Mesodermal cell (in vitro differentiated cells): ENCODE measurements at regions not wholly inside any gene's neighbourhood (a gene's known extent, or its start where the extent isn't known, plus 50 kb on each side); places are given as distances from the start of the nearest gene placed in this dataset.

Experiments used
- H3K27ac ChIP-seq: 2 replicates; pipeline ENCODE4 v1.7.0; 2013; ENCODE audit warnings: mild to moderate bottlenecking, low read depth, low read length, moderate library complexity; ENCODE audit not compliant: severe bottlenecking
- H3K36me3 ChIP-seq: 2 replicates; pipeline ENCODE4 v1.7.1; 2013; ENCODE audit warnings: mild to moderate bottlenecking, low read length, moderate library complexity; ENCODE audit not compliant: control insufficient read depth, insufficient read depth
- H3K4me1 ChIP-seq: one replicate; pipeline ENCODE4 v1.7.1; 2013; ENCODE audit warnings: mild to moderate bottlenecking, low read length; ENCODE audit not compliant: insufficient read depth, control insufficient read depth, poor library complexity, severe bottlenecking
- H3K4me3 ChIP-seq: 2 replicates; pipeline ENCODE4 v1.7.0; 2013; ENCODE audit warnings: low read length, control low read depth, mild to moderate bottlenecking; ENCODE audit not compliant: insufficient read depth, poor library complexity, severe bottlenecking; ENCODE audit errors: extremely low read depth
- H3K9me3 ChIP-seq: 2 replicates; pipeline ENCODE4 v1.7.1; 2013; ENCODE audit warnings: mild to moderate bottlenecking, low read length, moderate library complexity; ENCODE audit not compliant: control insufficient read depth
- WGBS, 2 experiments: methylation state at CpG; one replicate each; pipeline ENCODE4 v1.1.5; 2013; ENCODE audit warnings: missing lambda C conversion rate in 2 of 2; ENCODE audit not compliant: insufficient coverage in 2 of 2; 5-methylcytosine and 5-hydroxymethylcytosine counted together

DNA sequence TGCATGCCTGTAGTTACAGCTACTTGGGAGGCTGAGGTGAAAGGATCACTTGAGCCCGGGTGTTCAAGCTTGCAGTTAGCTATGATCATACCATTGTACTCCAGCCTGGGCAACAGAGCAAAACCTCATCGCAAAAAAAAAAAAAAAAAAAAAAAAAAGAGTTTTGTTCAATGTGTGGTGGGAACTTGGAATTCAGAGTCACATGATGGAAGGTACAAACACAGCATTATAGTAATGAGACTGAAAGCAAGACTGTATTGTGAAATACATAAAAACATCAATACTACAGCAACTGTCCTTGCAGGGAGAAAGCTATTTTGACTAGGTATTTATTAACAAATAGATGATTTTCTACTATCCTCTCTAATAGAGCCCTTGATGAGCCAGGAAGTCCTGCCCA lies 393.2 kb downstream of the DLEU7 start:
- Histone ChIP-seq H3K4me3 (no peak overlapping the region), H3K36me3 (no peaks in the 10 kb centered on the region), H3K4me1 (no peaks in the 10 kb centered on the region), H3K27ac (no peak overlapping the region), H3K9me3 (peaks cover 3% of the 10 kb centered on the region)
- WGBS, 2 experiments: no CpG with 5 or more reads among the region's 2 CpGs

DNA sequence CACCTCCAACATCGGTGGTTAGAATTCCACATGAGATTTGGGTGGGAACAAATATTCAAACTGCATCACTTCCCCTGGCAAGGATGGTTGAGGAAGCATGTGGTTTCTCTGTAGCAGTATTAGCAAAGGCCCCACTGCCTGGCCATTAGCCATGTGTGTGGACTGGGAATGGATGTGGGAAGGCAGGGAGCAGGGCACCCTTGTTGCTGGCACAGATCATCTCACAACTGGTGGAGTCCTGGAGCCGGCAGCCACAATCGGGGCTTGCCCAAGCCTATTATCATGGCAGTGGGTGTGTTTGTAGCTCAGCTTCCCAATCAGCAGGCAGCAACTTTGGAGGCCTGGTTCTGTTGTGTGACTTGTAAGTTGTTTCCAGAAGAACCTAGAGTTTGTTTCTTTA lies 391.9 kb downstream of the DLEU7 start:
- H3K4me1 ChIP-seq: no peaks in the 10 kb centered on the region
- no peaks in the 10 kb centered on the region for H3K36me3 ChIP-seq
- H3K9me3 ChIP-seq: peaks cover 3% of the 10 kb centered on the region
- WGBS, 2 experiments: 79% methylated on average over 3 of the region's 3 CpGs; no CpG with 5 or more reads in 1 of the 2 experiments
- H3K4me3 ChIP-seq: no peak overlapping the region
- no peak overlapping the region for H3K27ac ChIP-seq

DNA sequence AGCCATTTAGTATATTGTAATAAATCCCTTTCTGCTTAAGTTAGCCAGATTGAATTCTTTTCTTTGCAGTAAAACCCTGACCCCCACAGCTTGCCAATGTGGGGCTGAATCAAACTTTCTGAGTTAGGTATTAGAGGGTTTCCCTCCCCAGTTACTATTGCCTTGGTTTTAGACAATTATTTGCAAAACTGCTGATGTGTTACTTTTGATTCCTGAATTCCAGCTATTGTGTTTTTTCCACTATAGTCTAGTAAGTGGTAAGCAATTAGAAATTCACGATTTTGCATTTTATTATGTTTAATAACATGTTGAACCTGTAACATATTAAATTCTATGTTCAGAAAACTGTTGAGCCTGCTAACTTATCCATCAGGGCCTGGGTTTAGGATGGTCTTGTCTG lies 391.5 kb downstream of the DLEU7 start:
- H3K9me3 ChIP-seq: peaks cover 3% of the 10 kb centered on the region
- no peak overlapping the region for H3K27ac ChIP-seq
- no peak overlapping the region for H3K4me3 ChIP-seq
- no peaks in the 10 kb centered on the region for H3K4me1 ChIP-seq
- no peaks in the 10 kb centered on the region for H3K36me3 ChIP-seq
- no CpG with 5 or more reads among the region's 1 CpG for WGBS, 2 experiments

DNA sequence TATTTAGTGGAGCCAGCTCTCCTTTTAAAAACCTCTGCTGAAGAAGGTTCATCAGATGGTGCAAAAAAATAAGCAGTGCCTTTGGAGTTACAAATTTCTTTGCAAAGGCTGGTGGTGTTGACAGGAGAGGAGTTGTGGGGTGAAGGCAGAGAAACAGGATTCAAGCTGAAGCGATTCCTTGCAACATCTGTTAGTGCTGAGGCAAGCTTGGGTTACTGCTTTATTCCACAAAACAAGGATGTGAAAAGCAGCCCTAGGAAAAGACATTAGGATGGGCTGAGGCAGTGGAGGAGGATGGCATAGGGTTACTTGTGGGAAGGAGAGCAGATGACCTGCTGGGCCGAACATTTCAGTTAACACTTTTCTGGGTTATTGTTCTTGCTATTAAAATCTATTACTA lies 390.7 kb downstream of the DLEU7 start:
- 83 to 100% methylated on average over 1 of the region's 2 CpGs for whole genome bisulfite sequencing, 2 experiments
- Histone ChIP-seq H3K4me1 (no peaks in the 10 kb centered on the region), H3K4me3 (no peak overlapping the region), H3K9me3 (no peaks in the 10 kb centered on the region), H3K27ac (no peak overlapping the region), H3K36me3 (no peaks in the 10 kb centered on the region)

- Histone ChIP-seq H3K4me3 (no peak overlapping the region), H3K9me3 (no peaks in the 10 kb centered on the region), H3K27ac (no peak overlapping the region), H3K4me1 (no peaks in the 10 kb centered on the region), H3K36me3 (no peaks in the 10 kb centered on the region)
- WGBS, 2 experiments: 89 to 90% methylated on average over 3 of the region's 3 CpGs
These were observed 390.3 kb downstream of the DLEU7 start for GRCh38 chr13:50453188-50453587.

DNA sequence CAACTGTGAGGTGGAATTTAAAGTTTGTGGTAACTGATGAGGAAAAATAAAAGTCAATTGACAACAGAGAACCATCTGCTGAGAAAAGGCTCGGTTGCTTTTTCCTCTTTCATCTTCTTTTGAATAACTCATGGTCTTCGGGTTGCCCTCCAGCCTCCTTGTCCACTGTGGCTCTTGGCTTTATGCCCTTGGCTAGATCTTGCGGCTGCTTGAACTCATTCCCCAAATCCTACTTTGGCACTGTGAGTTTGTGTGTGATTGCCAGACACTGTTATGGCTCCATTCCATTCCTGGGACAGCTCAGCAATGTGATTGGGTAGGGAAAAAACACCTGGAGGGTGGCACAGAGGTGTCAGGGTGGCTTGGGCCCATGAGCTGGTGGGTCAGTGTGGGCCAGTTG lies 387.4 kb downstream of the DLEU7 start:
- Histone ChIP-seq H3K4me3 (no peak overlapping the region), H3K4me1 (no peaks in the 10 kb centered on the region), H3K36me3 (no peaks in the 10 kb centered on the region), H3K9me3 (no peaks in the 10 kb centered on the region), H3K27ac (no peak overlapping the region)
- WGBS, 2 experiments: 80 to 95% methylated on average over 1 to 2 of the region's 3 CpGs

GRCh38 chr13:50457415-50458393 lies 385.8 kb downstream of the DLEU7 start:
- Histone ChIP-seq H3K27ac (no peak overlapping the region), H3K4me3 (no peak overlapping the region), H3K36me3 (no peaks in the 10 kb centered on the region), H3K9me3 (no peaks in the 10 kb centered on the region), H3K4me1 (no peaks in the 10 kb centered on the region)
- 96 to 98% methylated on average over 5 of the region's 5 CpGs for WGBS, 2 experiments

DNA sequence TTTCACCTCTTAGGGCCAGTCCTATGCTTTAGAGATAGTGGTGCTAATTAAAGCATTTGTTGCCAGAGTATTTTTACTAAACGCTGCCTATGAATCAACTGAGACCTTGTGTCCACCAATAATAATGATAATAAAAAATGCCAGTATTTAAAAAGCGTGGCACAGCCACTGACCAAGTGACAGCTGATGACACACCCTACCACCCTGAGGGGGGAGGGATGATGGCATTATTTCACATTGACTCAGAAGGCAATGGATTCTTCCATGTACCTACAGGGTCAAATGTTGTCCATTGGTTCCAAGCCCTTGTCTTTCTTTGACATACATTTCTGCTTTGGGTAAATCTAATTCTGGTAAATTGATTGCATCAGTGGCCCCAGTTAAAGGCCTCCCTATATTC lies 384.4 kb downstream of the DLEU7 start:
- Histone ChIP-seq H3K4me3 (no peak overlapping the region), H3K27ac (no peak overlapping the region), H3K36me3 (no peaks in the 10 kb centered on the region), H3K9me3 (no peaks in the 10 kb centered on the region), H3K4me1 (no peaks in the 10 kb centered on the region)
- 83% methylated on average over 1 of the region's 2 CpGs; no CpG with 5 or more reads in 1 of the 2 experiments for WGBS, 2 experiments

DNA sequence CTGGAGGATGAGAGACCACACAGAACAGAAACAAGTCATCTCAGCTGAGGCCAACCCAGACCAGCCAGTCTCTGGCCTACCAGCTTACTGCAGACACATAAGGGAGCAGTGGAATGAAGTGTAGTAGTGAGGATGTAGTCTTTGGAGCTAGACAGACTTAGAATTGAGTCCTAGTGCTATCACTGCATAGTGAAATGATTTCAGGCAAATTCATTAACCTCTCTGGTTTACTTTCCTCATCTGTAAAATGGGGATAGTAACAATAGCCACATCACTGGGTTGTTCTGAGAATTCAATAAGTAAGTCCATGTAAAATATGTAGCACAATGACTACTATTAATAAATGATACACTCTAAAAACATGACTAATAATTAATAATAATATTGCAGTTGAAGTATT lies 383.8 kb downstream of the DLEU7 start:
- Histone ChIP-seq H3K36me3 (no peaks in the 10 kb centered on the region), H3K27ac (no peak overlapping the region), H3K4me3 (no peak overlapping the region), H3K4me1 (no peaks in the 10 kb centered on the region), H3K9me3 (no peaks in the 10 kb centered on the region)

- no peak overlapping the region for H3K27ac ChIP-seq
- no peaks in the 10 kb centered on the region for H3K4me1 ChIP-seq
- no peaks in the 10 kb centered on the region for H3K9me3 ChIP-seq
- WGBS, 2 experiments: no CpG with 5 or more reads among the region's 1 CpG
- H3K4me3 ChIP-seq: no peak overlapping the region
- no peaks in the 10 kb centered on the region for H3K36me3 ChIP-seq
These were observed 383.1 kb downstream of the DLEU7 start for GRCh38 chr13:50460358-50460757.

- no peak overlapping the region for H3K4me3 ChIP-seq
- H3K4me1 ChIP-seq: no peaks in the 10 kb centered on the region
- H3K9me3 ChIP-seq: no peaks in the 10 kb centered on the region
- no peak overlapping the region for H3K27ac ChIP-seq
- 94 to 100% methylated on average over 1 to 2 of the region's 3 CpGs for WGBS, 2 experiments
- no peaks in the 10 kb centered on the region for H3K36me3 ChIP-seq
These were observed 382.3 kb downstream of the DLEU7 start for GRCh38 chr13:50461189-50461588.
